ENCODE measurements at regions not wholly inside any gene's neighbourhood (a gene's known extent, or its start where the extent isn't known, plus 50 kb on each side); places are given as distances from the start of the nearest gene placed in this dataset.

- TF ChIP-seq EZH2phosphoT487 (IDR thresholded peaks at IDR 0.05; ENCODE audit: insufficient read depth, low read depth) (no peak), EZH2 (IDR thresholded peaks at IDR 0.05; ENCODE audit: insufficient read depth, poor library complexity, severe bottlenecking) (no peak)
Measured at GRCh38 chr13:105984646-105985045, 550.8 kb downstream of the EFNB2 start.
